GM12875 (cell line): ENCODE measurements at regions not wholly inside any gene's neighbourhood (a gene's known extent, or its start where the extent isn't known, plus 50 kb on each side); places are given as distances from the start of the nearest gene placed in this dataset.

Experiments
- H3K4me3 ChIP-seq: one replicate; pipeline ENCODE4 v1.5.1; 2011; ENCODE audit warnings: low read depth, low read length, control low read depth
- CTCF ChIP-seq: IDR thresholded peaks from 2 replicates; pipeline ENCODE4 v1.5.1; 2011; ENCODE audit warnings: low read depth, mild to moderate bottlenecking, control low read depth, inconsistent platforms, low read length, moderate library complexity, borderline replicate concordance; ENCODE audit not compliant: insufficient read depth

- no peak overlapping the region for H3K4me3 ChIP-seq
- TF ChIP-seq CTCF = no peak
These were observed 183.2 kb downstream of the SEM1 start for GRCh38 chr7:96526496-96526895.

- TF ChIP-seq CTCF = no peak
- no peak overlapping the region for H3K4me3 ChIP-seq
These were observed 188.4 kb downstream of the SEM1 start for GRCh38 chr7:96521068-96521894.

- no peak for TF ChIP-seq CTCF
- H3K4me3 ChIP-seq = no peak overlapping the region
These were observed 186.5 kb upstream of the SLC25A13 start for GRCh38 chr7:96508371-96508770.

- TF ChIP-seq CTCF = no peak
- H3K4me3 ChIP-seq = no peak overlapping the region
These were observed 181.7 kb upstream of the SLC25A13 start for GRCh38 chr7:96503597-96503996.

GRCh38 chr7:96501318-96501717 is 179.4 kb upstream of the SLC25A13 start:
- H3K4me3 ChIP-seq = no peak overlapping the region
- TF ChIP-seq CTCF = no peak

GRCh38 chr7:96499532-96499931 is 177.6 kb upstream of the SLC25A13 start:
- TF ChIP-seq CTCF = no peak
- no peak overlapping the region for H3K4me3 ChIP-seq

- TF ChIP-seq CTCF = no peak
- no peak overlapping the region for H3K4me3 ChIP-seq
These were observed 175.7 kb upstream of the SLC25A13 start for GRCh38 chr7:96497567-96497966.
